HEK293T (cell line): ENCODE measurements at regions not wholly inside any gene's neighbourhood (a gene's known extent, or its start where the extent isn't known, plus 50 kb on each side); places are given as distances from the start of the nearest gene placed in this dataset.

Experiments used
- ARNT ChIP-seq: fragments of 450-650 bp; IDR thresholded peaks from 2 replicates; pipeline ENCODE4 v1.6.1; 2017; ENCODE audit warnings: mild to moderate bottlenecking
- BHLHE40 ChIP-seq: fragments of 450-650 bp; IDR thresholded peaks from 2 replicates; pipeline ENCODE4 v1.6.1; 2016; ENCODE audit warnings: mild to moderate bottlenecking, moderate library complexity, borderline replicate concordance
- ELF4 ChIP-seq: fragments of 450-650 bp; IDR thresholded peaks from 2 replicates; pipeline ENCODE4 v1.6.1; 2017; ENCODE audit warnings: antibody characterized with exemption
- FOXM1 ChIP-seq: fragments of 450-650 bp; IDR thresholded peaks from 2 replicates; pipeline ENCODE4 v1.6.1; 2017; ENCODE audit warnings: mild to moderate bottlenecking, borderline replicate concordance
- L3MBTL2 ChIP-seq: fragments of 450-650 bp; conservative IDR thresholded peaks from 2 replicates; pipeline ENCODE4 v1.6.1; 2016; ENCODE audit warnings: mild to moderate bottlenecking
- NFRKB ChIP-seq: fragments of 450-650 bp; IDR thresholded peaks from 2 replicates; pipeline ENCODE4 v1.6.1; 2016; ENCODE audit warnings: mild to moderate bottlenecking, moderate library complexity
- PKNOX1 ChIP-seq: fragments of 450-650 bp; IDR thresholded peaks from 2 replicates; pipeline ENCODE4 v1.6.1; 2016
- SP1 ChIP-seq: fragments of 450-650 bp; IDR thresholded peaks from 2 replicates; pipeline ENCODE4 v1.6.1; 2017
- TARDBP ChIP-seq: fragments of 450-650 bp; IDR thresholded peaks from 2 replicates; pipeline ENCODE4 v1.6.1; 2016

- TF ChIP-seq L3MBTL2 (no peak), TARDBP (no peak), SP1 (no peak), BHLHE40 (no peak), ARNT (no peak), FOXM1 (no peak), NFRKB (no peak), PKNOX1 (no peak), ELF4 (no peak)
Measured at GRCh38 chr1:229888561-229889001, 178.5 kb upstream of the GALNT2 start.
